GM12878 (cell line): ENCODE measurements at regions not wholly inside any gene's neighbourhood (a gene's known extent, or its start where the extent isn't known, plus 50 kb on each side); places are given as distances from the start of the nearest gene placed in this dataset.

Source experiments
- BACH1 ChIP-seq: fragments of 450-650 bp; IDR thresholded peaks from 2 replicates; pipeline ENCODE4 v1.6.1; 2017; ENCODE audit warnings: mild to moderate bottlenecking, borderline replicate concordance
- BCL3 ChIP-seq: IDR thresholded peaks from 2 replicates; pipeline ENCODE4 v1.6.1; 2011; ENCODE audit warnings: borderline replicate concordance, low read depth, mild to moderate bottlenecking, moderate library complexity, low read length; ENCODE audit not compliant: insufficient read depth, poor library complexity, severe bottlenecking
- CHD1 ChIP-seq: IDR thresholded peaks from 2 replicates; pipeline ENCODE4 v1.6.1; 2012; ENCODE audit warnings: low read depth, low read length, improper control_type of control experiment
- CTCF ChIP-seq, 3 experiments: IDR thresholded peaks in 2 of 3; conservative IDR thresholded peaks in 1 of 3; 2 replicates each; pipeline ENCODE4 v1.5.1; 2011; ENCODE audit warnings: low read depth in 3 of 3, low read length in 3 of 3, mild to moderate bottlenecking in 3 of 3, control low read depth in 2 of 3, moderate library complexity in 2 of 3, inconsistent platforms in 1 of 3, mixed read lengths in 1 of 3; ENCODE audit not compliant: control insufficient read depth in 2 of 3, insufficient read depth in 1 of 3; ENCODE audit errors: extremely low read depth in 1 of 3
- JUND ChIP-seq: IDR thresholded peaks from 2 replicates; pipeline ENCODE4 v1.6.1; 2012; ENCODE audit warnings: low read depth, mild to moderate bottlenecking, low read length, improper control_type of control experiment, moderate library complexity
- POLR2A ChIP-seq: IDR thresholded peaks from 2 replicates; pipeline ENCODE4 v1.6.1; 2011; ENCODE audit warnings: low read depth, mild to moderate bottlenecking, low read length
- SMC3 ChIP-seq: IDR thresholded peaks from 2 replicates; pipeline ENCODE4 v1.6.1; 2011; ENCODE audit warnings: low read length, improper control_type of control experiment, borderline replicate concordance
- SREBF2 ChIP-seq: IDR thresholded peaks from 2 replicates; pipeline ENCODE4 v1.6.1; 2012; ENCODE audit warnings: mild to moderate bottlenecking, low read length
- TAF1 ChIP-seq: IDR thresholded peaks from 2 replicates; pipeline ENCODE4 v1.6.1; 2011; ENCODE audit warnings: mild to moderate bottlenecking, low read depth, low read length, borderline replicate concordance
- TCF7 ChIP-seq: IDR thresholded peaks from 2 replicates; pipeline ENCODE4 v1.6.1; 2014; ENCODE audit warnings: antibody characterized with exemption, borderline replicate concordance
- TF ChIP-seq, protein P1 (sequence below): fragments of 450-650 bp; conservative IDR thresholded peaks from 2 replicates; pipeline ENCODE4 v1.6.1; 2017; ENCODE audit warnings: mild to moderate bottlenecking, moderate library complexity

DNA sequence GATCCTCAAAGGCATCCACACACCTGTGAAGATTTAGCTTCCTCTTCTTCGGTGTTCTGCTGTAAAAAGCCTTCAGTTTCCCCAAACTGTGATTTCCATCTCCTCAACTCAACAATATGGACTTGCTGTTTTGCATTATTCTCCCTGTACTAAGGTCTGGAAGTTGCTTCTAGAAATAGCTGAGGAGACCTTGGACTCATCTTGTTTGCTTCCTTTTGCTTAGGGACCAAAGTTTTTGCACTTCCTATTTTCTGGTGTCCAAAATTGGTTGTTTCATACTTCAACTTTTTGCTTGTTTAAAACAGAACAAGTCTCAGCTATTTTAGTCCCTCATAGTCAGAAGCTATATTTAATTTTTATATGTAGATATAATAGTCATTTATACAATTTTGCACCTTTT is 201.9 kb upstream of the COPS8 start:
- no peak for TF ChIP-seq SREBF2
- TF ChIP-seq JUND, result no peak
- TF ChIP-seq BCL3, result no peak
- no peak for TF ChIP-seq POLR2A
- TF ChIP-seq CHD1, result no peak
- no peak for TF ChIP-seq CTCF (IDR thresholded peaks at IDR 0.05 in 2 of 3, conservative IDR thresholded peaks at IDR 0.05 in 1 of 3; ENCODE audit: control insufficient read depth in 2 of 3, extremely low read depth in 1 of 3, insufficient read depth in 1 of 3, low read depth in 3 of 3, low read length in 3 of 3)
- TF ChIP-seq SMC3, result no peak
- no peak for TF ChIP-seq BACH1
- TF ChIP-seq, protein P1, sequence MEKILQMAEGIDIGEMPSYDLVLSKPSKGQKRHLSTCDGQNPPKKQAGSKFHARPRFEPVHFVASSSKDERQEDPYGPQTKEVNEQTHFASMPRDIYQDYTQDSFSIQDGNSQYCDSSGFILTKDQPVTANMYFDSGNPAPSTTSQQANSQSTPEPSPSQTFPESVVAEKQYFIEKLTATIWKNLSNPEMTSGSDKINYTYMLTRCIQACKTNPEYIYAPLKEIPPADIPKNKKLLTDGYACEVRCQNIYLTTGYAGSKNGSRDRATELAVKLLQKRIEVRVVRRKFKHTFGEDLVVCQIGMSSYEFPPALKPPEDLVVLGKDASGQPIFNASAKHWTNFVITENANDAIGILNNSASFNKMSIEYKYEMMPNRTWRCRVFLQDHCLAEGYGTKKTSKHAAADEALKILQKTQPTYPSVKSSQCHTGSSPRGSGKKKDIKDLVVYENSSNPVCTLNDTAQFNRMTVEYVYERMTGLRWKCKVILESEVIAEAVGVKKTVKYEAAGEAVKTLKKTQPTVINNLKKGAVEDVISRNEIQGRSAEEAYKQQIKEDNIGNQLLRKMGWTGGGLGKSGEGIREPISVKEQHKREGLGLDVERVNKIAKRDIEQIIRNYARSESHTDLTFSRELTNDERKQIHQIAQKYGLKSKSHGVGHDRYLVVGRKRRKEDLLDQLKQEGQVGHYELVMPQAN, result no peak
- no peak for TF ChIP-seq TAF1
- TF ChIP-seq TCF7, result no peak
